ENCODE measurements at regions not wholly inside any gene's neighbourhood (a gene's known extent, or its start where the extent isn't known, plus 50 kb on each side); places are given as distances from the start of the nearest gene placed in this dataset.

- no peak for DNase-seq
Measured at GRCh38 chr9:85884256-85884655, 56.7 kb upstream of the NAA35 start.

GRCh38 chr9:85890962-85891361 lies 50.0 kb upstream of the NAA35 start:
- no peak for DNase-seq

All from CD4-positive, alpha-beta T cell treated with Interleukin-12 subunit alpha and Interleukin-12 subunit beta, for 1 hour (primary cell).